Vagina (tissue), 2 donors: ENCODE measurements at regions not wholly inside any gene's neighbourhood (a gene's known extent, or its start where the extent isn't known, plus 50 kb on each side); places are given as distances from the start of the nearest gene placed in this dataset.

ENCODE experiments used
- POLR2A ChIP-seq, 2 donors: fragments of 450-650 bp; IDR thresholded peaks; one replicate each; pipeline ENCODE4 v1.6.1; 2017; ENCODE audit warnings: antibody characterized with exemption in 2 of 2, mild to moderate bottlenecking in 2 of 2, moderate library complexity in 2 of 2
- TF ChIP-seq, protein P1 (sequence below), 3 experiments: fragments of 450-650 bp in 2 of 3; fragments of 200-600 bp in 1 of 3; sonication (generic) in 1 of 3; IDR thresholded peaks; one replicate each; pipeline ENCODE4 v1.5.1; 2017 to 2019; ENCODE audit warnings: antibody characterized with exemption in 3 of 3, mild to moderate bottlenecking in 2 of 3, moderate library complexity in 2 of 3

GRCh38 chr6:112485120-112485826 is 138.1 kb downstream of the RFPL4B start:
- TF ChIP-seq, protein P1, sequence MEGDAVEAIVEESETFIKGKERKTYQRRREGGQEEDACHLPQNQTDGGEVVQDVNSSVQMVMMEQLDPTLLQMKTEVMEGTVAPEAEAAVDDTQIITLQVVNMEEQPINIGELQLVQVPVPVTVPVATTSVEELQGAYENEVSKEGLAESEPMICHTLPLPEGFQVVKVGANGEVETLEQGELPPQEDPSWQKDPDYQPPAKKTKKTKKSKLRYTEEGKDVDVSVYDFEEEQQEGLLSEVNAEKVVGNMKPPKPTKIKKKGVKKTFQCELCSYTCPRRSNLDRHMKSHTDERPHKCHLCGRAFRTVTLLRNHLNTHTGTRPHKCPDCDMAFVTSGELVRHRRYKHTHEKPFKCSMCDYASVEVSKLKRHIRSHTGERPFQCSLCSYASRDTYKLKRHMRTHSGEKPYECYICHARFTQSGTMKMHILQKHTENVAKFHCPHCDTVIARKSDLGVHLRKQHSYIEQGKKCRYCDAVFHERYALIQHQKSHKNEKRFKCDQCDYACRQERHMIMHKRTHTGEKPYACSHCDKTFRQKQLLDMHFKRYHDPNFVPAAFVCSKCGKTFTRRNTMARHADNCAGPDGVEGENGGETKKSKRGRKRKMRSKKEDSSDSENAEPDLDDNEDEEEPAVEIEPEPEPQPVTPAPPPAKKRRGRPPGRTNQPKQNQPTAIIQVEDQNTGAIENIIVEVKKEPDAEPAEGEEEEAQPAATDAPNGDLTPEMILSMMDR (IDR thresholded peaks at IDR 0.05), result no peak
- no peak for TF ChIP-seq POLR2A (IDR thresholded peaks at IDR 0.05)
